Naive thymus-derived CD4-positive, alpha-beta T cell (primary cell): ENCODE measurements at regions not wholly inside any gene's neighbourhood (a gene's known extent, or its start where the extent isn't known, plus 50 kb on each side); places are given as distances from the start of the nearest gene placed in this dataset.

Experiments
- ATAC-seq: fragments of 150-1000 bp; cut with Tn5 transposase; 2 replicates; pipeline ENCODE4 v1.10.0; 2021; ENCODE audit warnings: mild to moderate bottlenecking, moderate library complexity
- CTCF ChIA-PET: fragments of 350-600 bp; sonication (Branson Sonifier 250); formaldehyde crosslinking; loops from one replicate; lab custom pipeline; 2021; ENCODE audit warnings: antibody characterized with exemption; lab: Charles Lee
- POLR2A ChIA-PET: fragments of 350-600 bp; sonication (Branson Sonifier 250); formaldehyde crosslinking; loops from one replicate; lab custom pipeline; 2021; ENCODE audit warnings: antibody characterized with exemption, inconsistent platforms; lab: Charles Lee
- DNase-seq, 9 donors: peaks; one replicate each; pipeline versions ENCODE4 v3.0.0 to v3.0.0-alpha.2; 2020 to 2022; ENCODE audit warnings: mixed read lengths in 1 of 9
- H3K27ac ChIP-seq: one replicate; pipeline ENCODE4 v1.7.0; 2013; ENCODE audit warnings: mild to moderate bottlenecking, low read depth, low read length, moderate library complexity
- H3K27me3 ChIP-seq, 2 donors: one replicate each; pipeline ENCODE4 v1.7.0; 2013; ENCODE audit warnings: low read length in 2 of 2, mild to moderate bottlenecking in 2 of 2, moderate library complexity in 2 of 2; ENCODE audit not compliant: control insufficient read depth in 2 of 2, insufficient read depth in 2 of 2
- H3K36me3 ChIP-seq, 3 experiments: 1 replicate in 2 of 3; 2 replicates in 1 of 3; pipeline ENCODE4 v1.7.0; 2013; ENCODE audit warnings: low read length in 3 of 3, mild to moderate bottlenecking in 3 of 3, moderate library complexity in 1 of 3; ENCODE audit not compliant: insufficient read depth in 3 of 3, control insufficient read depth in 2 of 3
- H3K4me1 ChIP-seq, 2 donors: one replicate each; pipeline ENCODE4 v1.7.0; 2013; ENCODE audit warnings: low read length in 2 of 2, mild to moderate bottlenecking in 2 of 2, moderate library complexity in 1 of 2; ENCODE audit not compliant: control insufficient read depth in 2 of 2, insufficient read depth in 2 of 2
- H3K4me3 ChIP-seq: 2 replicates; pipeline ENCODE4 v1.7.0; 2013; ENCODE audit warnings: mild to moderate bottlenecking, low read length
- H3K9me3 ChIP-seq, 3 experiments: 1 replicate in 2 of 3; 2 replicates in 1 of 3; pipeline ENCODE4 v1.7.0; 2013; ENCODE audit warnings: low read length in 3 of 3; ENCODE audit not compliant: control insufficient read depth in 2 of 3
- H3K27ac Mint-ChIP-seq, 9 donors: one replicate each; pipeline ENCODE4 v1.8.0; 2020 to 2022; ENCODE audit warnings: mixed read lengths in 9 of 9, mild to moderate bottlenecking in 8 of 9, moderate library complexity in 5 of 9, inconsistent platforms in 2 of 9
- H3K27me3 Mint-ChIP-seq, 5 donors: one replicate each; pipeline ENCODE4 v1.8.0; 2021 to 2022; ENCODE audit warnings: mixed read lengths in 5 of 5, mild to moderate bottlenecking in 1 of 5
- H3K36me3 Mint-ChIP-seq, 5 donors: one replicate each; pipeline ENCODE4 v1.8.0; 2020 to 2022; ENCODE audit warnings: mixed read lengths in 5 of 5, mild to moderate bottlenecking in 3 of 5, inconsistent platforms in 1 of 5
- H3K4me1 Mint-ChIP-seq, 7 donors: one replicate each; pipeline ENCODE4 v1.8.0; 2020 to 2022; ENCODE audit warnings: mixed read lengths in 7 of 7, mild to moderate bottlenecking in 3 of 7, inconsistent platforms in 1 of 7
- H3K4me3 Mint-ChIP-seq, 10 donors: one replicate each; pipeline ENCODE4 v1.8.0; 2020 to 2022; ENCODE audit warnings: mild to moderate bottlenecking in 10 of 10, mixed read lengths in 10 of 10, moderate library complexity in 6 of 10, inconsistent platforms in 2 of 10
- H3K9me3 Mint-ChIP-seq, 11 donors: one replicate each; pipeline ENCODE4 v1.8.0; 2020 to 2022; ENCODE audit warnings: mixed read lengths in 11 of 11, mild to moderate bottlenecking in 4 of 11, inconsistent platforms in 1 of 11, moderate library complexity in 1 of 11
- intact Hi-C, 2 donors: fragments of 100-400 bp; cut with micrococcal nuclease; formaldehyde crosslinking; loops; one replicate each; pipeline ENCODE4 v1.15.1; 2023

DNA sequence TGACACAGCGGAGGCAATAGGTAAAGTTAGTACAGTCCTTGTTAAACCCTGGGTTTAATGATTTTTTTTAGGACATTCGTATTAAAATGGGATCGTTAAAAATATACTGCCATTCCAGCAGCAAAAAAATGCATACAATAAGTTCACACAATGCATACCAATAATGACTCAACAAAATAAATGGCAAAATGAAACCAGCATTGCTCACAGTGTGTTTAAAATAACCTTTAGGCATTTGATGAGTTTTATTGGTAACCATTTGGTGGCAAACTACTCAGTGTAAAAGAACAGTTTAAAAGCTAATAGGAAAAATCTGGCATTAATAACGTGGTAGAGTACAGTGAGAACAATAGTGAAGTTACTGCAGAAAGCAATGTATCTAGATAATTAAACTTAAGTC is 539.0 kb upstream of the PIK3C3 start:
- no peaks in the 10 kb centered on the region for H3K9me3 ChIP-seq
- H3K4me1 Mint-ChIP-seq, result no peaks in the 10 kb centered on the region
- no peak for DNase-seq
- no peak for ATAC-seq
- H3K9me3 Mint-ChIP-seq, result peaks cover 2 to 16% (median 7%) of the 10 kb centered on the region in 11 donors
- no peaks in the 10 kb centered on the region for H3K36me3 Mint-ChIP-seq
- H3K4me3 ChIP-seq, result no peak overlapping the region
- H3K27me3 ChIP-seq, result no peaks in the 10 kb centered on the region
- no peaks in the 10 kb centered on the region for H3K4me1 ChIP-seq
- no peak overlapping the region for H3K4me3 Mint-ChIP-seq
- intact Hi-C loops, result no loop called here
- H3K27me3 Mint-ChIP-seq, result no peaks in the 10 kb centered on the region
- CTCF ChIA-PET, result no interaction called here
- H3K27ac ChIP-seq, result no peak overlapping the region
- POLR2A ChIA-PET, result no interaction called here
- no peak overlapping the region for H3K27ac Mint-ChIP-seq
- H3K36me3 ChIP-seq, result no peaks in the 10 kb centered on the region

DNA sequence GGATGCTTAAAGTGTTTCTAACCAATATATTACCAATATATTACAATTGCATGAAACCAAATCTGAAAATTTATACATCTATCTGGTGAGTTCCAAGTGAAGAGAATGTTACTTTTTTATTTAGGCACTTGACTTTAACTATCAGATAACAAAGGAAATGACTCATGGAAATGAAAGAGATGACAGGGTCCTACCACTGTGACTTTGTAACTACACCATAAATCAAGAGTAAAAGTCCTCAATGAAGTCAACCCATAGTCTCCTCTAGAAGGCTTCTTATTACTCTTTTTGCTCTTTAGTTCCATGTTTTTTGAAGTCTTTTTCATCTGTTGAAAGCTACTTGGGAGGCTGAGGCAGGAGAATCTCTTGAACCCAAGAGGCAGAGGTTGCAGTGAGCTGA is 545.0 kb upstream of the PIK3C3 start:
- ChIA-PET CTCF (no interaction called here), POLR2A (no interaction called here)
- H3K27me3 ChIP-seq, result no peaks in the 10 kb centered on the region
- H3K4me3 ChIP-seq, result no peak overlapping the region
- no peaks in the 10 kb centered on the region for H3K4me1 ChIP-seq
- H3K9me3 ChIP-seq, result no peaks in the 10 kb centered on the region
- intact Hi-C loops, result no loop called here
- Mint-ChIP-seq H3K36me3 (peaks cover 0 to 8% (median 0%) of the 10 kb centered on the region in 5 donors), H3K4me3 (no peak overlapping the region), H3K9me3 (peaks cover 3 to 25% (median 7%) of the 10 kb centered on the region in 11 donors), H3K4me1 (no peaks in the 10 kb centered on the region), H3K27me3 (no peaks in the 10 kb centered on the region), H3K27ac (no peak overlapping the region)
- no peaks in the 10 kb centered on the region for H3K36me3 ChIP-seq
- DNase-seq (no peak), ATAC-seq (no peak)
- H3K27ac ChIP-seq, result no peak overlapping the region

DNA sequence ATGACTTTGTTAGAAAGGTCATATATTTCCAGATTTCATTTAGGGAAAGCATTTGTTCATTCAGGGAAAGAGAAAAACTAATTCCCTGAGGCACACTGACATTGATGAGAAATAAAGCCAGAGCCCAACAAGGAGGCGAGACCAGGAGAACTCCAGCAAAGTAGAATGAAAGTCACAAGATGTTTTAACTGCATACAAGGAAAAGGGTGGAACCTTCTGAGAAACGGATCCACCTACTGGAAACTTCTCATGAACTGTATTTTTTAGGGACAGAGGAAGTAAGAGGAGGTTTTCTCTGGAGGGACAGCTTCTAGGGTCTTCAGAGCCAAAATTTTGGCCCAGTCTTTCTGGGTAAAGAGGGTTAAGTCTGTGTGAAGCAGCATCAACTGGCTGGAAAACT is 548.2 kb upstream of the PIK3C3 start:
- no peaks in the 10 kb centered on the region for H3K27me3 ChIP-seq
- H3K9me3 Mint-ChIP-seq, result peaks cover 0 to 19% (median 5%) of the 10 kb centered on the region in 11 donors

DNA sequence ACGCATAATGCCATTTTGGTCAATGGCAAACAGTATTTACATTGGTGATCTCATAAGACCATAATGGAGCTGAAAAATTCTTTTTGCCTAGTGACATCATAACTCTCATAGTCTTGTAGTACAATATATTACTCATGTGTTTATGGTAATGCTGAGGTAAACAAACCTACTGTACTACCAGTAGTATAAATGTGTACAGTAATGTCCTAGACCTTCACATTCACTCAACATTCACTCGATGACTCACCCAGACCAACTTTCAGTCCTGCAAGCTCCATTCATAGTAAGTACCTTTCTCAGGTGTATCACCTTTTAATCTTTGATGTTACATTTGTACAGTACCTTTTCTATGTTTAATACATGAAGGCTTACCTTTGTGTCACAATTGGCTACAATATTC is 558.2 kb upstream of the PIK3C3 start:
- CTCF ChIA-PET, result no interaction called here
- no peaks in the 10 kb centered on the region for H3K4me1 ChIP-seq
- no peaks in the 10 kb centered on the region for H3K9me3 ChIP-seq

More for the DNA sequence above, 548.2 kb upstream of the PIK3C3 start:
- Histone ChIP-seq H3K4me1 (no peaks in the 10 kb centered on the region), H3K36me3 (no peaks in the 10 kb centered on the region), H3K27ac (no peak overlapping the region), H3K4me3 (no peak overlapping the region), H3K9me3 (no peaks in the 10 kb centered on the region)
- no peaks in the 10 kb centered on the region for H3K27me3 Mint-ChIP-seq
- intact Hi-C loops, result no loop called here
- H3K4me1 Mint-ChIP-seq, result no peaks in the 10 kb centered on the region
- POLR2A ChIA-PET, result no interaction called here
- peaks cover 0 to 8% (median 0%) of the 10 kb centered on the region in 5 donors for H3K36me3 Mint-ChIP-seq
- no peak for DNase-seq
- CTCF ChIA-PET, result no interaction called here
- H3K4me3 Mint-ChIP-seq, result no peak overlapping the region
- H3K27ac Mint-ChIP-seq, result no peak overlapping the region
- no peak for ATAC-seq

DNA sequence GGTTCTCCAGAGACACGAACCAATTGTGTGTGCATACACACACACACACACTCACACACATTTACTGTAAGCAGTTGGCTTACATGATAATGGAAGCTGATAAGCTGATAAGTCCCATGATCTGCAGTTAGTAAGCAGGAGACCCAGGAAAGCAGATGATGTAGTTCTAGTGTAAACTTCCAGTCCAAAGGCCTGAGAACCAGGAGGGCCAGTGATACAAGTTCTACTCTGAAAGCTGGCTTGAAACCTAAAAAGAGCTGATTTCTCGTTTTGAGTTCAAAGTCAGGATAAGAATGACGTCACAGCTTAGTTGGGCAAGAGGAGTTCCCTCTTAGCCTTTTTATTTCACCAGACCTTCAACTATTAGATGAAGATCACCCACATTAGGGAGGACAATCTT is 558.8 kb upstream of the PIK3C3 start:
- ATAC-seq (no peak), DNase-seq (no peak)
- Mint-ChIP-seq H3K36me3 (no peaks in the 10 kb centered on the region), H3K4me1 (no peaks in the 10 kb centered on the region), H3K9me3 (peaks cover 0 to 17% (median 0%) of the 10 kb centered on the region in 11 donors), H3K27ac (no peak overlapping the region), H3K27me3 (peaks cover 0 to 6% (median 0%) of the 10 kb centered on the region in 5 donors), H3K4me3 (no peak overlapping the region)
- no peak overlapping the region for H3K4me3 ChIP-seq
- CTCF ChIA-PET, result no interaction called here
- POLR2A ChIA-PET, result no interaction called here
- no peaks in the 10 kb centered on the region for H3K4me1 ChIP-seq
- no peak overlapping the region for H3K27ac ChIP-seq
- H3K27me3 ChIP-seq, result no peaks in the 10 kb centered on the region
- intact Hi-C loops, result no loop called here
- H3K36me3 ChIP-seq, result no peaks in the 10 kb centered on the region
- no peaks in the 10 kb centered on the region for H3K9me3 ChIP-seq

More for the DNA sequence above, 558.2 kb upstream of the PIK3C3 start:
- Mint-ChIP-seq H3K4me1 (no peaks in the 10 kb centered on the region), H3K27ac (no peak overlapping the region), H3K36me3 (no peaks in the 10 kb centered on the region), H3K4me3 (no peak overlapping the region), H3K9me3 (peaks cover 0 to 17% (median 0%) of the 10 kb centered on the region in 11 donors), H3K27me3 (peaks cover 0 to 2% (median 0%) of the 10 kb centered on the region in 5 donors)
- intact Hi-C loops, result no loop called here
- Histone ChIP-seq H3K36me3 (no peaks in the 10 kb centered on the region), H3K27ac (no peak overlapping the region), H3K27me3 (no peaks in the 10 kb centered on the region), H3K4me3 (no peak overlapping the region)
- ATAC-seq (no peak), DNase-seq (no peak)
- POLR2A ChIA-PET, result no interaction called here

DNA sequence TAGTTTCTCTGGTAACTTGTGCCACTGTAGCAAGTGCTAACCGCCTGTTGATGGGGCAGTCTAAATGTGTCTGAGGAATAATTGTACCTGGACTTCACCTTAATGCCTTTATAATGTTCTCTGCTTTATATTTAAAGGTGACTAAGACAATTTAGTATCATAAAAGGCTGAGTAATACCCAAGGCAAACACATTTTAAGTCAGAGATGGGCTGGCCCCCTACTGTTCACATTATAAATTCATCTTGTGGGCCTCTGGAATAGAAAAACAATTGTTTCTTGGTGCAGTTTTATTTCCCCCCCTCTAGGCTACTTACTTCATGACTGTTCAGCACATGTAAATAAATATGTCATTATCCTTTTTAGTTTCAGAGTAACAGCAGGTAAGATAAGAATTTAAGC is 559.3 kb upstream of the PIK3C3 start:
- Mint-ChIP-seq H3K4me1 (no peaks in the 10 kb centered on the region), H3K36me3 (no peaks in the 10 kb centered on the region), H3K27ac (no peak overlapping the region), H3K4me3 (no peak overlapping the region), H3K9me3 (peaks cover 0 to 17% (median 0%) of the 10 kb centered on the region in 11 donors), H3K27me3 (peaks cover 0 to 6% (median 0%) of the 10 kb centered on the region in 5 donors)
- H3K9me3 ChIP-seq, result no peaks in the 10 kb centered on the region
- DNase-seq (no peak), ATAC-seq (no peak)
- no peaks in the 10 kb centered on the region for H3K27me3 ChIP-seq
- intact Hi-C loops, result no loop called here
- H3K27ac ChIP-seq, result no peak overlapping the region
- CTCF ChIA-PET, result no interaction called here
- H3K4me3 ChIP-seq, result no peak overlapping the region
- no peaks in the 10 kb centered on the region for H3K36me3 ChIP-seq
- H3K4me1 ChIP-seq, result no peaks in the 10 kb centered on the region
- POLR2A ChIA-PET, result no interaction called here

DNA sequence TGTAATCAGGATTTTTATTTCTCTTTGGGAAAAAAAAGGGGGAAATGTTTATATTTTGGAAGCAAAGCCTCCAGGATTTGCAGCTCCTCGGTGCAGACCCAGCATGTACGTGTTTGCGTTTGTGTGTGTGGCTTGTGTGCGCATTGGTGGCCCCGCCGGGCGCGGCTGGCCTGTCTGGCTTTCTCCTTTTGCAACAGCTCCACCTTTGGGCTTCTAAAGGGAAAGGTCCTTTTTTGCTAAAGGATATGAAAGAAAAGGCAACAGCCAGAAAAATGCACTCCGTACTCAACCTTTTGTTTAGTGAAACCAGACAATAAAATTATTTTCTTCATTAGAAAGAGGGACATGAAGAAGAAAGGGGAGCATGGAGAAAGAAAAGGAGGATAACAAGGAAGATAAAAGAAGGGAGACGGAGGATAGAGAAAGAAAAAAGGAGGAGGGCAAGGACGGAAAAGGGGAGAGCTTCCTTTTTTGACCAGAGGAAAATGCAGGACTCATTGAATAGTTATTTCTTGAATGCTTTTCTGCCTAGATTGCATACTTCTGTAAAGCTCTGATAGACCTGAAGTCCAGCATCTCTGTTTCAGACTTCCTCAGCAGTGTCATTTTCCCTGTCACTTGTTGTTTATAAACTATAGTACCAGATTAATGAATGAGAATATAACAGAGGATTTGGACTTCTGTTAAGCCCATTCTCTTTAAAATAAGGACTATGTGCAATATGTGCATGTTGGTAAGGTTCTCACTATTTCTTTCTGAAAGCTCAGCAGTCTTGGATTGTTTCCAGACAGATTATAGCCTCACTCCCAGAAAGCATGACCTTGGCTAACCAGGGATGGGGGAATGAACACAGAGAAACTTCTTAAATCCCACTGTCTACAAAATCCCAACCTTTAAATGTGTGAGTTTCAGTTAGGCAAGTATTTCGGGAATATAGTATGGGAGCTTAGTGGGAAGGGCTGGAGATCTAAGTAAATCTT is 563.1 kb upstream of the PIK3C3 start:
- H3K4me3 ChIP-seq, result no peak overlapping the region
- H3K9me3 Mint-ChIP-seq, result peaks cover 0 to 14% (median 1%) of the 10 kb centered on the region in 11 donors
- DNase-seq (no peak), ATAC-seq (no peak)
- no peak overlapping the region for H3K4me3 Mint-ChIP-seq
- no peaks in the 10 kb centered on the region for H3K4me1 Mint-ChIP-seq
- POLR2A ChIA-PET, result no interaction called here
- no peaks in the 10 kb centered on the region for H3K4me1 ChIP-seq
- CTCF ChIA-PET, result no interaction called here
- no peak overlapping the region for H3K27ac Mint-ChIP-seq
- H3K36me3 Mint-ChIP-seq, result no peaks in the 10 kb centered on the region
- no peaks in the 10 kb centered on the region for H3K9me3 ChIP-seq
- H3K36me3 ChIP-seq, result no peaks in the 10 kb centered on the region
- H3K27me3 ChIP-seq, result no peaks in the 10 kb centered on the region
- peaks cover 0 to 6% (median 0%) of the 10 kb centered on the region in 5 donors for H3K27me3 Mint-ChIP-seq
- intact Hi-C loops, result no loop called here
- no peak overlapping the region for H3K27ac ChIP-seq
